Smooth muscle cell (in vitro differentiated cells): ENCODE measurements at regions not wholly inside any gene's neighbourhood (a gene's known extent, or its start where the extent isn't known, plus 50 kb on each side); places are given as distances from the start of the nearest gene placed in this dataset.

Source experiments
- DNase-seq: peaks from one replicate; lab custom pipeline; 2025; ENCODE audit not compliant: unreplicated experiment; lab: John Stamatoyannopoulos, UW
- H2AFZ ChIP-seq: fragments of 200-600 bp; sonication (generic); 2 replicates; pipeline ENCODE4 v1.6.0; 2016; ENCODE audit warnings: antibody characterized with exemption, low read depth, mild to moderate bottlenecking
- H3F3A ChIP-seq: fragments of 200-600 bp; sonication (generic); 2 replicates; pipeline ENCODE4 v1.6.0; 2017; ENCODE audit warnings: antibody characterized with exemption, low read depth
- H3K27ac ChIP-seq: fragments of 200-600 bp; sonication (generic); 2 replicates; pipeline ENCODE4 v1.5.1; 2016; ENCODE audit warnings: low read depth, mild to moderate bottlenecking
- H3K27me3 ChIP-seq: fragments of 200-600 bp; sonication (generic); 2 replicates; pipeline ENCODE4 v1.6.1; 2016; ENCODE audit warnings: low read depth, mild to moderate bottlenecking
- H3K36me3 ChIP-seq: fragments of 200-600 bp; sonication (generic); 2 replicates; pipeline ENCODE4 v1.5.1; 2016; ENCODE audit warnings: low read depth
- H3K4me1 ChIP-seq: fragments of 200-600 bp; sonication (generic); 2 replicates; pipeline ENCODE4 v1.5.1; 2016; ENCODE audit warnings: low read depth
- H3K4me2 ChIP-seq: fragments of 200-600 bp; sonication (generic); 2 replicates; pipeline ENCODE4 v1.6.0; 2016; ENCODE audit warnings: mild to moderate bottlenecking
- H3K4me3 ChIP-seq: fragments of 200-600 bp; sonication (generic); 2 replicates; pipeline ENCODE4 v1.5.1; 2016; ENCODE audit warnings: mild to moderate bottlenecking
- H3K79me2 ChIP-seq: fragments of 200-600 bp; sonication (generic); 2 replicates; pipeline ENCODE4 v1.6.0; 2016; ENCODE audit warnings: low read depth, mild to moderate bottlenecking
- H3K9ac ChIP-seq: fragments of 200-600 bp; sonication (generic); 2 replicates; pipeline ENCODE4 v1.6.0; 2016; ENCODE audit warnings: low read depth
- H3K9me3 ChIP-seq: fragments of 200-600 bp; sonication (generic); replicated peaks from 2 replicates; pipeline ENCODE4 v1.5.1; 2016; ENCODE audit warnings: low read depth
- H4K20me1 ChIP-seq: fragments of 200-600 bp; sonication (generic); 2 replicates; pipeline ENCODE4 v1.6.0; 2016; ENCODE audit warnings: low read depth
- WGBS: methylation state at CpG from one replicate; pipeline ENCODE4 v1.1.7; 2016; ENCODE audit warnings: low lambda C conversion rate; 5-methylcytosine and 5-hydroxymethylcytosine counted together
- TF ChIP-seq, protein P1 (sequence below): fragments of 200-600 bp; sonication (generic); IDR thresholded peaks from 2 replicates; pipeline ENCODE4 v1.5.1; 2017; ENCODE audit warnings: borderline replicate concordance, mild to moderate bottlenecking, antibody characterized with exemption; ENCODE audit not compliant: insufficient read depth, poor library complexity, severe bottlenecking

GRCh38 chr13:97165502-97166425 is 56.4 kb upstream of the MBNL2 start:
- no peaks in the 10 kb centered on the region for H3K9me3 ChIP-seq
- no peaks in the 10 kb centered on the region for H3F3A ChIP-seq
- no peak overlapping the region for H3K27ac ChIP-seq
- 99% methylated on average over 2 of the region's 2 CpGs for WGBS
- DNase-seq, result no peak
- H2AFZ ChIP-seq, result no peak overlapping the region
- no peaks in the 10 kb centered on the region for H3K36me3 ChIP-seq
- H3K79me2 ChIP-seq, result no peaks in the 10 kb centered on the region
- no peak overlapping the region for H3K4me3 ChIP-seq
- H3K27me3 ChIP-seq, result no peaks in the 10 kb centered on the region
- TF ChIP-seq, protein P1, sequence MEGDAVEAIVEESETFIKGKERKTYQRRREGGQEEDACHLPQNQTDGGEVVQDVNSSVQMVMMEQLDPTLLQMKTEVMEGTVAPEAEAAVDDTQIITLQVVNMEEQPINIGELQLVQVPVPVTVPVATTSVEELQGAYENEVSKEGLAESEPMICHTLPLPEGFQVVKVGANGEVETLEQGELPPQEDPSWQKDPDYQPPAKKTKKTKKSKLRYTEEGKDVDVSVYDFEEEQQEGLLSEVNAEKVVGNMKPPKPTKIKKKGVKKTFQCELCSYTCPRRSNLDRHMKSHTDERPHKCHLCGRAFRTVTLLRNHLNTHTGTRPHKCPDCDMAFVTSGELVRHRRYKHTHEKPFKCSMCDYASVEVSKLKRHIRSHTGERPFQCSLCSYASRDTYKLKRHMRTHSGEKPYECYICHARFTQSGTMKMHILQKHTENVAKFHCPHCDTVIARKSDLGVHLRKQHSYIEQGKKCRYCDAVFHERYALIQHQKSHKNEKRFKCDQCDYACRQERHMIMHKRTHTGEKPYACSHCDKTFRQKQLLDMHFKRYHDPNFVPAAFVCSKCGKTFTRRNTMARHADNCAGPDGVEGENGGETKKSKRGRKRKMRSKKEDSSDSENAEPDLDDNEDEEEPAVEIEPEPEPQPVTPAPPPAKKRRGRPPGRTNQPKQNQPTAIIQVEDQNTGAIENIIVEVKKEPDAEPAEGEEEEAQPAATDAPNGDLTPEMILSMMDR, result no peak
- H3K9ac ChIP-seq, result no peak overlapping the region
- no peaks in the 10 kb centered on the region for H4K20me1 ChIP-seq
- no peaks in the 10 kb centered on the region for H3K4me1 ChIP-seq
- no peak overlapping the region for H3K4me2 ChIP-seq

- 94% methylated on average over 2 of the region's 2 CpGs for WGBS
- H3K4me1 ChIP-seq, result no peaks in the 10 kb centered on the region
Measured at GRCh38 chr13:97171136-97171535, 51.0 kb upstream of the MBNL2 start.

More at GRCh38 chr13:97171136-97171535, 51.0 kb upstream of the MBNL2 start:
- H3K4me2 ChIP-seq, result no peak overlapping the region
- H3K4me3 ChIP-seq, result no peak overlapping the region
- no peak for DNase-seq
- H2AFZ ChIP-seq, result no peak overlapping the region
- H3K79me2 ChIP-seq, result no peaks in the 10 kb centered on the region
- H3K9ac ChIP-seq, result no peak overlapping the region
- no peaks in the 10 kb centered on the region for H4K20me1 ChIP-seq
- H3K36me3 ChIP-seq, result no peaks in the 10 kb centered on the region
- no peak overlapping the region for H3K27ac ChIP-seq
- no peaks in the 10 kb centered on the region for H3K27me3 ChIP-seq
- H3F3A ChIP-seq, result no peaks in the 10 kb centered on the region
- TF ChIP-seq, protein P1, result no peak
- no peaks in the 10 kb centered on the region for H3K9me3 ChIP-seq
